ENCODE measurements at regions not wholly inside any gene's neighbourhood (a gene's known extent, or its start where the extent isn't known, plus 50 kb on each side); places are given as distances from the start of the nearest gene placed in this dataset.

GRCh38 chr2:210915912-210916311 lies 359.5 kb downstream of the CPS1 start:
- no peak for TF ChIP-seq FOXK2 (IDR thresholded peaks at IDR 0.05)
- no peak for TF ChIP-seq BHLHE40 (IDR thresholded peaks at IDR 0.05; ENCODE audit: borderline replicate concordance)
- TF ChIP-seq SP1 (IDR thresholded peaks at IDR 0.05): no peak
- no peak for TF ChIP-seq ARNT (IDR thresholded peaks at IDR 0.05)
- TF ChIP-seq TARDBP (IDR thresholded peaks at IDR 0.05): no peak
- TF ChIP-seq SUZ12 (IDR thresholded peaks at IDR 0.05): no peak
- no peak for TF ChIP-seq LEF1 (IDR thresholded peaks at IDR 0.05; ENCODE audit: borderline replicate concordance)
- TF ChIP-seq ELF4 (IDR thresholded peaks at IDR 0.05): no peak
- TF ChIP-seq FOXM1 (IDR thresholded peaks at IDR 0.05; ENCODE audit: borderline replicate concordance): no peak
- no peak for TF ChIP-seq CTBP1 (IDR thresholded peaks at IDR 0.05; ENCODE audit: borderline replicate concordance)
- TF ChIP-seq, protein P1, sequence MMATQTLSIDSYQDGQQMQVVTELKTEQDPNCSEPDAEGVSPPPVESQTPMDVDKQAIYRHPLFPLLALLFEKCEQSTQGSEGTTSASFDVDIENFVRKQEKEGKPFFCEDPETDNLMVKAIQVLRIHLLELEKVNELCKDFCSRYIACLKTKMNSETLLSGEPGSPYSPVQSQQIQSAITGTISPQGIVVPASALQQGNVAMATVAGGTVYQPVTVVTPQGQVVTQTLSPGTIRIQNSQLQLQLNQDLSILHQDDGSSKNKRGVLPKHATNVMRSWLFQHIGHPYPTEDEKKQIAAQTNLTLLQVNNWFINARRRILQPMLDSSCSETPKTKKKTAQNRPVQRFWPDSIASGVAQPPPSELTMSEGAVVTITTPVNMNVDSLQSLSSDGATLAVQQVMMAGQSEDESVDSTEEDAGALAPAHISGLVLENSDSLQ (IDR thresholded peaks at IDR 0.05): no peak
- TF ChIP-seq NFRKB (IDR thresholded peaks at IDR 0.05): no peak
- TF ChIP-seq L3MBTL2 (conservative IDR thresholded peaks at IDR 0.05): no peak
